Gastroesophageal sphincter (tissue), 4 donors: ENCODE measurements at regions not wholly inside any gene's neighbourhood (a gene's known extent, or its start where the extent isn't known, plus 50 kb on each side); places are given as distances from the start of the nearest gene placed in this dataset.

Source experiments
- ATAC-seq: fragments of 150-250 bp; one replicate; pipeline ENCODE4 v1.9.1; 2016; ENCODE audit warnings: mild to moderate bottlenecking, moderate library complexity
- H3K27ac ChIP-seq, 4 donors: fragments of 200-600 bp; sonication (generic) in 3 of 4; 1 replicate in 3 of 4; 2 replicates in 1 of 4; pipeline ENCODE4 v1.5.1; 2016 to 2019
- H3K27me3 ChIP-seq: fragments of 200-600 bp; sonication (generic); one replicate; pipeline ENCODE4 v1.5.1; 2019
- H3K36me3 ChIP-seq, 2 donors: fragments of 200-600 bp; sonication (generic); one replicate each; pipeline ENCODE4 v1.5.1; 2019; ENCODE audit warnings: control low read depth in 1 of 2
- H3K4me1 ChIP-seq, 3 donors: fragments of 200-600 bp; sonication (generic); 1 replicate in 2 of 3; 2 replicates in 1 of 3; pipeline ENCODE4 v1.5.1; 2016 to 2019; ENCODE audit warnings: control low read depth in 2 of 3
- H3K4me3 ChIP-seq, 2 donors: fragments of 200-600 bp; sonication (generic); one replicate each; pipeline ENCODE4 v1.5.1; 2019; ENCODE audit warnings: mild to moderate bottlenecking in 1 of 2, moderate library complexity in 1 of 2
- H3K9me3 ChIP-seq, 3 donors: fragments of 200-600 bp; sonication (generic); one replicate each; pipeline ENCODE4 v1.5.1; 2017 to 2019; ENCODE audit warnings: control low read depth in 2 of 3
- CTCF ChIP-seq, 4 experiments: fragments of 200-600 bp in 2 of 4; fragments of 450-650 bp in 2 of 4; sonication (generic) in 1 of 4; IDR thresholded peaks; one replicate each; pipeline ENCODE4 v1.5.1; 2017 to 2019; ENCODE audit warnings: antibody characterized with exemption in 4 of 4, mild to moderate bottlenecking in 2 of 4, moderate library complexity in 2 of 4
- EP300 ChIP-seq: sonication (generic); formaldehyde crosslinking; IDR thresholded peaks from one replicate; pipeline ENCODE4 v1.6.1; 2017; ENCODE audit warnings: antibody characterized with exemption, mild to moderate bottlenecking
- POLR2A ChIP-seq, 2 donors: fragments of 450-650 bp; IDR thresholded peaks; one replicate each; pipeline ENCODE4 v1.6.1; 2017; ENCODE audit warnings: antibody characterized with exemption in 2 of 2, mild to moderate bottlenecking in 2 of 2, moderate library complexity in 1 of 2
- POLR2AphosphoS5 ChIP-seq: sonication (generic); formaldehyde crosslinking; IDR thresholded peaks from one replicate; pipeline ENCODE4 v1.6.1; 2017; ENCODE audit warnings: antibody characterized with exemption
- WGBS, 2 donors: methylation state at CpG; one replicate each; pipeline ENCODE4 v1.1.5; 2018; ENCODE audit warnings: low coverage in 1 of 2; 5-methylcytosine and 5-hydroxymethylcytosine counted together

GRCh38 chr15:94587113-94587512 lies 355.8 kb downstream of the MCTP2 start:
- H3K9me3 ChIP-seq, result no peaks in the 10 kb centered on the region
- peak; percentile 63 for ATAC-seq
- WGBS, 2 donors, result 71 to 83% methylated on average over 2 of the region's 2 CpGs
- H3K27ac ChIP-seq, result no peak overlapping the region
- H3K27me3 ChIP-seq, result no peaks in the 10 kb centered on the region
- no peak overlapping the region for H3K4me3 ChIP-seq
- H3K36me3 ChIP-seq, result no peaks in the 10 kb centered on the region
- TF ChIP-seq POLR2AphosphoS5, result no peak
- TF ChIP-seq CTCF (IDR thresholded peaks at IDR 0.05), result no peak
- TF ChIP-seq EP300, result no peak
- no peak for TF ChIP-seq POLR2A (IDR thresholded peaks at IDR 0.05)
- H3K4me1 ChIP-seq, result no peaks in the 10 kb centered on the region

DNA sequence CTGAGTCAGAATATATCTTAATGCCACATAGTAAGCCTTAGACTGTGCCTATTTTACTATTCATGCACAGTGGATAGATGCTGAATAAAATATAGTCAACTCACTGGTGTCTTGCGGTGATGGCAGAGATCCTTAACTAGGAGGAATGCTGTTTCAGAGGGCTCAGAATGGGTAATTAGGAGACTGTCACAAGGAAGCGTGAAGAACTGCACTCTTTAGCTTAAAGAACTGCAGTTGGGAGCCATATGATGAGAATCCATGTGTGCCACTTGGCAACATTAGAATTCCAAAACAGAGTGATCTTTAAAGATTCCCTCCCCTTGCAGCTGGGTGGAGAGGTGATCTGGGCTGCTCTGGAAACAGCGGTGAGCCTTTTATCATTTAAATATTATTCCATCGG lies 357.6 kb downstream of the MCTP2 start:
- no peaks in the 10 kb centered on the region for H3K4me1 ChIP-seq
- no peak for ATAC-seq
- H3K4me3 ChIP-seq, result no peak overlapping the region
- WGBS, 2 donors, result 87 to 88% methylated on average over 3 of the region's 4 CpGs
- no peaks in the 10 kb centered on the region for H3K36me3 ChIP-seq
- H3K27ac ChIP-seq, result no peak overlapping the region
- no peak for TF ChIP-seq POLR2AphosphoS5
- TF ChIP-seq EP300, result no peak
- TF ChIP-seq CTCF (IDR thresholded peaks at IDR 0.05), result no peak
- no peak for TF ChIP-seq POLR2A (IDR thresholded peaks at IDR 0.05)
- no peaks in the 10 kb centered on the region for H3K27me3 ChIP-seq
- no peaks in the 10 kb centered on the region for H3K9me3 ChIP-seq

GRCh38 chr15:94592495-94592894 lies 361.1 kb downstream of the MCTP2 start:
- Histone ChIP-seq H3K27me3 (no peaks in the 10 kb centered on the region), H3K4me3 (no peak overlapping the region), H3K4me1 (no peaks in the 10 kb centered on the region), H3K36me3 (no peaks in the 10 kb centered on the region), H3K9me3 (no peaks in the 10 kb centered on the region), H3K27ac (no peak overlapping the region)
- TF ChIP-seq CTCF (IDR thresholded peaks at IDR 0.05) (no peak), POLR2AphosphoS5 (no peak), POLR2A (IDR thresholded peaks at IDR 0.05) (no peak), EP300 (no peak)
- no peak for ATAC-seq

- no peak overlapping the region for H3K27ac ChIP-seq
- no peaks in the 10 kb centered on the region for H3K36me3 ChIP-seq
- H3K27me3 ChIP-seq, result no peaks in the 10 kb centered on the region
- H3K4me1 ChIP-seq, result no peaks in the 10 kb centered on the region
- no peak overlapping the region for H3K4me3 ChIP-seq
- WGBS, 2 donors, result 82% methylated on average over 1 of the region's 1 CpG; no CpG with 5 or more reads in 1 of the 2 donors
- no peaks in the 10 kb centered on the region for H3K9me3 ChIP-seq
- no peak for TF ChIP-seq EP300
- no peak for TF ChIP-seq POLR2AphosphoS5
- no peak for ATAC-seq
Observed at GRCh38 chr15:94596707-94597106, 365.3 kb downstream of the MCTP2 start.

- no peaks in the 10 kb centered on the region for H3K36me3 ChIP-seq
- ATAC-seq, result no peak
- no peaks in the 10 kb centered on the region for H3K27me3 ChIP-seq
- no peaks in the 10 kb centered on the region for H3K9me3 ChIP-seq
- no peak overlapping the region for H3K4me3 ChIP-seq
- no peak overlapping the region for H3K27ac ChIP-seq
- WGBS, 2 donors, result 54 to 58% methylated on average over 7 to 8 of the region's 8 CpGs
- no peaks in the 10 kb centered on the region for H3K4me1 ChIP-seq
- no peak for TF ChIP-seq CTCF (IDR thresholded peaks at IDR 0.05)
Observed at GRCh38 chr15:94600505-94600904, 369.1 kb downstream of the MCTP2 start.
